ENCODE measurements at regions not wholly inside any gene's neighbourhood (a gene's known extent, or its start where the extent isn't known, plus 50 kb on each side); places are given as distances from the start of the nearest gene placed in this dataset.
A peak's percentile ranks its signal among the peaks of the same experiment; 100 is the strongest.

DNA sequence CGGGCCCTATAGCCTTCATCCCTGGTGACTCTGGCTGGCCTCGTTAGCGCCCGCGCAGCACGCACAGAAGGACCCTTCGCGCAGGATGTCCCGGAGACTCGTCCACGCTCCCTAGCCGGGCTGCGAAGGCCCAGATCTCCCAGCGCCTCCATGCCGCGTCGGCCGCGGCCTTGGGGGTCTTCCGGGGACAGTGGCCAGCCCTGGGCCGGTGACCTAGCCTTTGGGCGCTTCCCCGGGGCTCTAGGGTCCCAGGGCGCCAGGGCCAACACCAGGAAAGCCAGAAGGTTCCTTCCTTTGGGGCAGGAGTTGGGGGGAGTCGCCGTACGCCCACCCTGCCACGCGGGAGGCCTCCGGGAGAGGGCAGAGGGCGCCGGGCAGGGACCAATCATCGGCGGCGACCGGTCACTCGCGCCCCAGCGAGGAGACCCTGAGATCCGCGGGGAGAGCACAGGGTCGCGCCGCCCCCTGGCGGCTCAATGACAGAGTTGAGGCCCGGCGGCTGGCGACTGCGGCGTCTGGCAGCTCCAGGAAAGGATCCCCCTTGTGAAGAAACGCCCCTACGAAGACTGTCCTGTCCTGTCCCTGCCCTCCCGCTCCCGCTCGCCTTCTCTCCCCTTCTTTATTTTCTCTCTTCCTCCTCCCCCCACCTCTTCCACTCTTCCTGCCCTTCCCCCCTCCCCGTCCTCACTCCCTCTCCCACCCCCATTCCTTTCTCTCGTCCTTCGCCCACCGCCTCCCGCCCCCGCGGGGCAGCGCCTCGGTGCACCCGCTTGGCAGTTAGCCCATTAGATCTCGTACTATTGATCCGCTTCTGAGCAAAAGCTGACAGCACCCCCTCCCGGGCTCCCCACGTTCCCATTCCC, 62.3 kb upstream of the LBX1 start:
- no peak for DNase-seq (ENCODE audit: insufficient read length, low spot score)
- no peak for TF ChIP-seq POLR2A (IDR thresholded peaks at IDR 0.05; ENCODE audit: low read depth, low read length)
- FAIRE-seq: no peak

- DNase-seq (ENCODE audit: insufficient read length, low spot score) (no peak), FAIRE-seq (no peak)
- no peak for TF ChIP-seq POLR2A (IDR thresholded peaks at IDR 0.05; ENCODE audit: low read depth, low read length)
These were observed 61.6 kb upstream of the BTRC start for GRCh38 chr10:101292194-101293006.

- FAIRE-seq (no peak), DNase-seq (ENCODE audit: insufficient read length, low spot score) (no peak)
- TF ChIP-seq POLR2A (IDR thresholded peaks at IDR 0.05; ENCODE audit: low read depth, low read length): no peak
These were observed 60.8 kb upstream of the BTRC start for GRCh38 chr10:101293007-101293723.

DNA sequence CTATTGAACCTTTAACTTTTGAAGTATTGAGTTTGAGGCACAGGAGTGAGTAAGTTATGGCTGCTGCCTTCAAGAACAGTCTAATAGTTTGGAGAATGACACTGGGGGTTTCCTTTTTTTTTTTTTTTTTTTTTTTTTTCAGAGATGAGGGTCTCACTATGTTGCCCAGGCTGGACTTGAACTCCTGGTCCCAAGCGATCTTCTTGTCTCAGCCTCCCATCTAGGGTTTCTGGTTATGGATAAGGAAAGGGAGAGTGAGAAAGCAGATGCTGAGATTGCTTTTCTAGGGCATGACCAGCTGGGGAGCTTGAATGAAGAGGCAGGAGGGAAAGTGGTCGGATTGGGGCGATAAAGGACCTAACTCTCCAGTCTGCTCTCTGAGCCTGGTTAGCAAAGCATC, 59.9 kb upstream of the BTRC start:
- no peak for FAIRE-seq

GRCh38 chr10:101295261-101295660, 58.7 kb upstream of the BTRC start:
- no peak for FAIRE-seq
- DNase-seq (ENCODE audit: insufficient read length, low spot score): no peak
- TF ChIP-seq POLR2A (IDR thresholded peaks at IDR 0.05; ENCODE audit: low read depth, low read length): no peak

More for the DNA sequence above, 59.9 kb upstream of the BTRC start:
- DNase-seq (ENCODE audit: insufficient read length, low spot score): no peak
- no peak for TF ChIP-seq POLR2A (IDR thresholded peaks at IDR 0.05; ENCODE audit: low read depth, low read length)

DNA sequence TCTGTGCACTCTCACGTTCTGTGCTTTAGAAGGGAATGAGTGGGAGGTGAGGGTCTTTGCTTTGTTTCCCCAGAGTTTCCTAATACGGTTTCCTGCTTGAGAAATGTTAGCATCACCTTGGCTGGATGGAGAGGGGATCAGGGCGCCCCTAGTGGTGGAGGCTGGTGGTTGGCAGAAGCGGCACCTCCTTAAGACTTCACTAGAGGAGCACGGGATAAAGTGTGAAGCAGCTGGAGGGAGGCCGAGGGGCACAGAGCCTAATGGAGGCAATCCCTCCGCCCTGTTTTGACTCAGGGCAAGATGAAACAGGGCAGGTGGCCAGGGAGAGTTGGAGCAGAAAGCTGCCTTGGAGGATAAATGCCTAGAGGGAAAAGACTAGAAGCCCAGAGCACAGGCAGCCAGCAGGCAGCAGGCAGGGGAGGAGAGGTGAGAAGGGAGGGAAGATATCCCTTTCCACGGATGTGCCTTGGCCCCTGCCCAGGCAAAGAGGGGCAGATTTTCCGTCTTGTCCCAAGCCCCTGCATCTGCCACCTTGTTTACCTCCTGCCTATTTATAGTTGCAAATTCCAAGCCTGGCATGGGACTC, 56.0 kb upstream of the BTRC start:
- FAIRE-seq (no peak), DNase-seq (ENCODE audit: insufficient read length, low spot score) (peak; percentile 79)
- TF ChIP-seq POLR2A (IDR thresholded peaks at IDR 0.05; ENCODE audit: low read depth, low read length): no peak

GRCh38 chr10:101299211-101299610, 54.8 kb upstream of the BTRC start:
- no peak for TF ChIP-seq POLR2A (IDR thresholded peaks at IDR 0.05; ENCODE audit: low read depth, low read length)
- FAIRE-seq: no peak
- DNase-seq (ENCODE audit: insufficient read length, low spot score): no peak

DNA sequence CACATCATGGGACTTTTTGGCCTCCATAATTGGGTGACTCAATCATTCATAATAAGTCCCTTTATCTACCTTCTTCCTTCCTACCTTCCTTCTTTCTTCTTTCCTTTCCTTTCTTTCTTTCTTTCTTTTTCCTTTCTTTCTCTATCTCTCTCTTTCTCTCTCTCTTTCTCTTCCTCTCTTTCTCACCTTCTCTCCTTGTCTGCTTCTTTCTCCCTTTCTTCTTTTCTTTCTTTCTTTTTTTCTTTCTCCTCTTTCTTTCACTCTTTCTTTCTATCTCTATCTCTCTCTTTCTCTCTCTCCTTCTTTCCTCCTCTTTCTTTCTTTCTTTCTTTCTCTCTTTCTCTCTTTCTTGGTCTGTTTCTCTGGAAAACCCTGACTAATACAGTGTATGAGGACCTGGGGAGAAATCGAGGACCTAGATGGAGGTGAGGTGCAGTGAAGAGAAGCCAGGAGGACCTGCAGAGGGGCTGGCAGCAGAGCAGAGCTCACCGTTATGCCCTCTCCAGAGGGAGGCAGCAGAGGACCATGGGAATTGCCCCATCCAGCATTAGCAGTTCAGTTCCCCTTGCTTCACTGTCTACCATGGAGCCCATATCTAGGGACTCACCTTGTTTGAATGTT, 52.7 kb upstream of the BTRC start:
- DNase-seq (ENCODE audit: insufficient read length, low spot score) (peak; percentile 57), FAIRE-seq (no peak)
- no peak for TF ChIP-seq POLR2A (IDR thresholded peaks at IDR 0.05; ENCODE audit: low read depth, low read length)

DNA sequence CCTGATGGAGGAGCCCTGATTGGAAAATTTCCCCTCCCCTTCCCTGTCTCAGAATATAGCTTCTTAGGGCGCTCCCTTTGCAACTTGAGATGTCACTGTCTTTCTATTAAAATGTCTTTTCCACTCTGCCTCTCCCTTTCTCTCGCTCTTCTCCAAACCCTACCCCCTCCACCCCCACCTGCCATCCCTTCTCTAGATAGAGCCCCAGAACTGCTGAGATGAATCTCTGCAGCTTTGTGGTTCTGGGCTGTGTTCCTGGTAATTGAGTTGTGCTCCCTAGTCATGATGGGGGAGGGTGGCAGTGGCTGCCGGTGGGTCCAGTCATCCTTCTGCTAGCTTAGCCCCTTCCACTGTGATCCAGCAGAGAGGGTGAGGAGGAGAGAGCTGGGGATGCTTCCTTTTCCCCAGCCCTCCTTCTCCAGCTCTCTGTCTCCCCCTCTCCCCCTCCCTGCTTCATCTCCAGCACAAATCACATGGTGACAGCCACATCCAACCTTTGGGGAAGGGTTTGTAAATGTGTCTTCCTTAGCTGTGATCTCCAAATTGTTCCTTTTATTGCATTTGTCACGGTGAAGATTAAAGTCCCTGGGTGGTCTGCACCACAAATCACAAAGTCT, 50.8 kb upstream of the BTRC start:
- no peak for TF ChIP-seq POLR2A (IDR thresholded peaks at IDR 0.05; ENCODE audit: low read depth, low read length)
- FAIRE-seq: no peak
- no peak for DNase-seq (ENCODE audit: insufficient read length, low spot score)

Measured in H54 (cell line).